Neural progenitor cell (in vitro differentiated cells): ENCODE measurements at regions not wholly inside any gene's neighbourhood (a gene's known extent, or its start where the extent isn't known, plus 50 kb on each side); places are given as distances from the start of the nearest gene placed in this dataset.

Source experiments
- EZH2 ChIP-seq: fragments of 200-600 bp; sonication (generic); IDR thresholded peaks from 2 replicates; pipeline ENCODE4 v1.6.1; 2017; ENCODE audit warnings: antibody characterized with exemption, mild to moderate bottlenecking, moderate library complexity
- EZH2phosphoT487 ChIP-seq: fragments of 200-600 bp; sonication (generic); IDR thresholded peaks from 2 replicates; pipeline ENCODE4 v1.6.1; 2017; ENCODE audit warnings: antibody characterized with exemption

GRCh38 chr1:18032172-18032859 is 75.3 kb upstream of the IGSF21 start:
- TF ChIP-seq EZH2 = no peak
- no peak for TF ChIP-seq EZH2phosphoT487
